Erythroblast (primary cell): ENCODE measurements at regions not wholly inside any gene's neighbourhood (a gene's known extent, or its start where the extent isn't known, plus 50 kb on each side); places are given as distances from the start of the nearest gene placed in this dataset.

Source experiments
- GATA1 ChIP-seq: IDR thresholded peaks from 2 replicates; pipeline ENCODE4 v1.6.1; 2011; ENCODE audit warnings: low read depth, mild to moderate bottlenecking, control low read depth, low read length, moderate library complexity
- POLR2A ChIP-seq: IDR thresholded peaks from 2 replicates; pipeline ENCODE4 v1.6.1; 2011; ENCODE audit warnings: mild to moderate bottlenecking, low read length

GRCh38 chr4:187160486-187160885, 436.8 kb upstream of the FAT1 start:
- TF ChIP-seq POLR2A (no peak), GATA1 (no peak)
